PC-9 (cell line): ENCODE measurements at regions not wholly inside any gene's neighbourhood (a gene's known extent, or its start where the extent isn't known, plus 50 kb on each side); places are given as distances from the start of the nearest gene placed in this dataset.

ENCODE experiments used
- BruUV-seq: library from RNA; stranded (reverse); fragments of 400-500 nt; replicated peaks from 2 replicates; lab custom pipeline; 2021; lab: Mats Ljungman, UMichigan
- CTCF ChIA-PET: fragments of 300-600 bp; sonication (Branson Sonifier 250); formaldehyde crosslinking; loops from one replicate; lab custom pipeline; 2022; ENCODE audit warnings: antibody characterized with exemption; lab: Charles Lee
- POLR2A ChIA-PET: fragments of 300-600 bp; sonication (Branson Sonifier 250); formaldehyde crosslinking; loops from one replicate; lab custom pipeline; 2022; ENCODE audit warnings: antibody characterized with exemption; ENCODE audit not compliant: unreplicated experiment; lab: Charles Lee
- DNase-seq, 2 experiments: peaks; one replicate each; pipeline versions ENCODE4 v3.0.0 to v3.0.0-alpha.2; 2015 to 2022; ENCODE audit warnings: mixed read lengths in 1 of 2
- H2AFZ ChIP-seq: fragments of 200-600 bp; sonication (generic); 2 replicates; pipeline ENCODE4 v1.8.1; 2017; ENCODE audit warnings: antibody characterized with exemption
- H3F3A ChIP-seq: fragments of 200-600 bp; sonication (generic); 2 replicates; pipeline ENCODE4 v1.8.1; 2017; ENCODE audit warnings: antibody characterized with exemption, mild to moderate bottlenecking, low read depth; ENCODE audit not compliant: insufficient read depth
- H3K27ac ChIP-seq: fragments of 200-600 bp; sonication (generic); 2 replicates; pipeline ENCODE4 v1.6.1; 2016; ENCODE audit warnings: mixed run types
- H3K27me3 ChIP-seq: fragments of 200-600 bp; sonication (generic); 2 replicates; pipeline ENCODE4 v1.6.1; 2016; ENCODE audit warnings: low read depth, mixed run types; ENCODE audit not compliant: insufficient read depth
- H3K36me3 ChIP-seq: fragments of 200-600 bp; sonication (generic); 2 replicates; pipeline ENCODE4 v1.6.1; 2016; ENCODE audit warnings: low read depth, mixed run types
- H3K4me1 ChIP-seq: fragments of 200-600 bp; sonication (generic); replicated peaks from 2 replicates; pipeline ENCODE4 v1.6.1; 2016; ENCODE audit warnings: mixed run types; ENCODE audit not compliant: insufficient read depth
- H3K4me2 ChIP-seq: fragments of 200-600 bp; sonication (generic); 2 replicates; pipeline ENCODE4 v1.6.1; 2017; ENCODE audit warnings: mixed run types
- H3K4me3 ChIP-seq: fragments of 200-600 bp; sonication (generic); 2 replicates; pipeline ENCODE4 v1.6.1; 2016; ENCODE audit warnings: mixed run types
- H3K79me2 ChIP-seq: fragments of 200-600 bp; sonication (generic); 2 replicates; pipeline ENCODE4 v1.6.1; 2017; ENCODE audit warnings: low read depth, mixed run types
- H3K9me2 ChIP-seq: fragments of 200-600 bp; sonication (generic); 2 replicates; pipeline ENCODE4 v1.8.1; 2017; ENCODE audit warnings: mild to moderate bottlenecking; ENCODE audit not compliant: insufficient read depth
- H3K9me3 ChIP-seq: fragments of 200-600 bp; sonication (generic); 2 replicates; pipeline ENCODE4 v1.8.1; 2016; ENCODE audit warnings: low read depth; ENCODE audit not compliant: insufficient read depth
- H4K20me1 ChIP-seq: fragments of 200-600 bp; sonication (generic); 2 replicates; pipeline ENCODE4 v1.8.1; 2017; ENCODE audit not compliant: insufficient read depth
- CTCF ChIP-seq: fragments of 200-600 bp; sonication (generic); conservative IDR thresholded peaks from 2 replicates; pipeline ENCODE4 v1.6.1; 2017; ENCODE audit warnings: mixed run types, antibody characterized with exemption, mild to moderate bottlenecking, moderate library complexity
- EZH2 ChIP-seq: fragments of 200-600 bp; sonication (generic); IDR thresholded peaks from 2 replicates; pipeline ENCODE4 v1.8.0; 2017; ENCODE audit warnings: antibody characterized with exemption, low read depth
- intact Hi-C: fragments of 100-400 bp; cut with micrococcal nuclease; formaldehyde crosslinking; loops from one replicate; pipeline ENCODE4 v1.10.0; 2022; ENCODE audit not compliant: unreplicated experiment

- DNase-seq: no peak
- POLR2A ChIA-PET: no interaction called here
Observed at GRCh38 chr14:95397325-95397724, 77.6 kb upstream of the CLMN start.

DNA sequence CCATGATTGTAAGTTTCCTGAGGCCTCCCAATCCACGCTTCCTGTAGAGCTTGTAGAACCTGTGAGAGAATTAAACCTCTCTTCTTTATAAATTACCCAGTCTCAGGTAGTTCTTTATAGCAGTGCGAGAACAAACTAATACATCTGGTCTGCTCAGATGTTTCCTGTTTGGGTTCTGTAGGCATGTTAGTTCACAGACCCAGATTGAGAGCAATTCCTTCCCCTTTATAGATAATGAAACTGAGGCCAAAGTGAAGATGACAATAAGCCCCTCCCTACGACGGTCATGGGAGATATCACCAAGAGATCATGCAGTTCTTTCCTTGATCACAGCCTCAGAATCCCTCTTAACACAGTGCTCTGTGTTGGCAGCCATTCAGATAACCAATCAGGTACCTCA, 76.5 kb upstream of the CLMN start:
- Histone ChIP-seq H3K4me2 (no peak overlapping the region), H2AFZ (no peak overlapping the region), H3K4me3 (no peak overlapping the region), H3K9me3 (no peaks in the 10 kb centered on the region), H3F3A (no peaks in the 10 kb centered on the region), H3K27me3 (no peaks in the 10 kb centered on the region), H3K4me1 (no peaks in the 10 kb centered on the region), H3K27ac (no peak overlapping the region), H3K9me2 (no peaks in the 10 kb centered on the region), H4K20me1 (no peaks in the 10 kb centered on the region), H3K79me2 (no peaks in the 10 kb centered on the region), H3K36me3 (no peaks in the 10 kb centered on the region)
- intact Hi-C loops: no loop called here
- BruUV-seq: no TSS peak
- CTCF ChIA-PET: no interaction called here
- DNase-seq: no peak
- POLR2A ChIA-PET: no interaction called here
- TF ChIP-seq EZH2 (no peak), CTCF (no peak)

More at GRCh38 chr14:95397325-95397724, 77.6 kb upstream of the CLMN start:
- H2AFZ ChIP-seq: no peak overlapping the region
- H3K4me3 ChIP-seq: no peak overlapping the region
- H3K36me3 ChIP-seq: no peaks in the 10 kb centered on the region
- no peaks in the 10 kb centered on the region for H3K9me2 ChIP-seq
- no peaks in the 10 kb centered on the region for H3K27me3 ChIP-seq
- TF ChIP-seq CTCF: no peak
- TF ChIP-seq EZH2: no peak
- H3K79me2 ChIP-seq: no peaks in the 10 kb centered on the region
- intact Hi-C loops: no loop called here
- CTCF ChIA-PET: no interaction called here
- no peaks in the 10 kb centered on the region for H3K9me3 ChIP-seq
- H3K4me2 ChIP-seq: no peak overlapping the region
- no peak overlapping the region for H3K27ac ChIP-seq
- no peaks in the 10 kb centered on the region for H4K20me1 ChIP-seq
- H3F3A ChIP-seq: no peaks in the 10 kb centered on the region
- no peaks in the 10 kb centered on the region for H3K4me1 ChIP-seq
- no TSS peak for BruUV-seq

DNA sequence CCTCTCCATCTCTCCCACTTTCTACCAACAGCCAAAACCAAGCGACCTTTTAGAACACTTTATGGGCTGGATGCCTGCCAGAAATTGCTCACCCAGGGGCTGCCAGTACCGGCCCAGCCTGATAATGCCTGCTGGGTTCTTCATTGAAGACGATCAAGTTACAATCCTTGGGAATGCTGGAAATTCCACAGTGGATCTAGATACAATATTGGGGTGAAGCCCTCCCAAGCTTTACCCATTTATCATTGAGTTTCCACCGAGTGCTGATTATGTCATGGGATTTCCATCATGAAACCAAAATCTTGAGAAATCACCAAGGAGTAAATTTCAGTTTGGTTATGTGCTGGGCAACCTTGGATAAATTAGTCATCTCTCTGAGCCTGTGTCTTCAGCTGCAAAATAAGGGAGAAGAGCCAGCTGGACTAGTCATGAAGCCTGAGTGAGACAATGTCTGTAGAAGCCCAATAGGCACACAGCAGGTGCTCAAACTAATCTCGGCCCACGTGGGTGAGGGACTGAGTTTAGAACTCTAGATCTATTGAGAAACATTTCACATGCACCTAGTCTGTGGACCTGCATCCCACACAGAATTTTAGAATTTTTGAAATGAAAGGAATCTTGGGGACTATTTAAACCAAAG, 75.5 kb upstream of the CLMN start:
- H3K36me3 ChIP-seq: no peaks in the 10 kb centered on the region
- no peaks in the 10 kb centered on the region for H3K79me2 ChIP-seq
- POLR2A ChIA-PET: no interaction called here
- H3K9me3 ChIP-seq: no peaks in the 10 kb centered on the region
- no TSS peak for BruUV-seq
- H3K9me2 ChIP-seq: no peaks in the 10 kb centered on the region
- H3K4me1 ChIP-seq: no peaks in the 10 kb centered on the region
- H3K27ac ChIP-seq: no peak overlapping the region
- TF ChIP-seq CTCF (no peak), EZH2 (no peak)
- CTCF ChIA-PET: no interaction called here
- no peaks in the 10 kb centered on the region for H3K27me3 ChIP-seq
- H2AFZ ChIP-seq: no peak overlapping the region
- no peak overlapping the region for H3K4me3 ChIP-seq
- H3K4me2 ChIP-seq: no peak overlapping the region
- no peaks in the 10 kb centered on the region for H4K20me1 ChIP-seq
- intact Hi-C loops: no loop called here
- no peaks in the 10 kb centered on the region for H3F3A ChIP-seq
- DNase-seq: no peak
